ENCODE measurements at regions not wholly inside any gene's neighbourhood (a gene's known extent, or its start where the extent isn't known, plus 50 kb on each side); places are given as distances from the start of the nearest gene placed in this dataset.

- intact Hi-C loops (cut with micrococcal nuclease), result no loop called here
- DNase-seq, result no peak
- Histone ChIP-seq H3K4me1 (peaks cover 46% of the 10 kb centered on the region), H3K4me3 (no peak overlapping the region), H3K9me3 (replicated peaks) (no peaks in the 10 kb centered on the region), H3K27ac (replicated peaks) (peak overlapping the region; percentile 60), H3K36me3 (no peaks in the 10 kb centered on the region), H3K27me3 (ENCODE audit: low read depth) (no peaks in the 10 kb centered on the region)
- TF ChIP-seq, protein P1, sequence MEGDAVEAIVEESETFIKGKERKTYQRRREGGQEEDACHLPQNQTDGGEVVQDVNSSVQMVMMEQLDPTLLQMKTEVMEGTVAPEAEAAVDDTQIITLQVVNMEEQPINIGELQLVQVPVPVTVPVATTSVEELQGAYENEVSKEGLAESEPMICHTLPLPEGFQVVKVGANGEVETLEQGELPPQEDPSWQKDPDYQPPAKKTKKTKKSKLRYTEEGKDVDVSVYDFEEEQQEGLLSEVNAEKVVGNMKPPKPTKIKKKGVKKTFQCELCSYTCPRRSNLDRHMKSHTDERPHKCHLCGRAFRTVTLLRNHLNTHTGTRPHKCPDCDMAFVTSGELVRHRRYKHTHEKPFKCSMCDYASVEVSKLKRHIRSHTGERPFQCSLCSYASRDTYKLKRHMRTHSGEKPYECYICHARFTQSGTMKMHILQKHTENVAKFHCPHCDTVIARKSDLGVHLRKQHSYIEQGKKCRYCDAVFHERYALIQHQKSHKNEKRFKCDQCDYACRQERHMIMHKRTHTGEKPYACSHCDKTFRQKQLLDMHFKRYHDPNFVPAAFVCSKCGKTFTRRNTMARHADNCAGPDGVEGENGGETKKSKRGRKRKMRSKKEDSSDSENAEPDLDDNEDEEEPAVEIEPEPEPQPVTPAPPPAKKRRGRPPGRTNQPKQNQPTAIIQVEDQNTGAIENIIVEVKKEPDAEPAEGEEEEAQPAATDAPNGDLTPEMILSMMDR (IDR thresholded peaks at IDR 0.05; ENCODE audit: borderline replicate concordance), result no peak
Measured at GRCh38 chr3:187957165-187957581, 196.8 kb upstream of the LPP start.

GRCh38 chr3:187957582-187957981 lies 196.4 kb upstream of the LPP start:
- intact Hi-C loops (cut with micrococcal nuclease), result no loop called here
- Histone ChIP-seq H3K36me3 (no peaks in the 10 kb centered on the region), H3K4me3 (no peak overlapping the region), H3K27me3 (ENCODE audit: low read depth) (no peaks in the 10 kb centered on the region), H3K9me3 (replicated peaks) (no peaks in the 10 kb centered on the region), H3K27ac (replicated peaks) (peak overlapping the region; percentile 60), H3K4me1 (peaks cover 50% of the 10 kb centered on the region)
- DNase-seq, result no peak
- TF ChIP-seq, protein P1 (IDR thresholded peaks at IDR 0.05; ENCODE audit: borderline replicate concordance), result no peak

- no peak for DNase-seq
- Histone ChIP-seq H3K27me3 (ENCODE audit: low read depth) (no peaks in the 10 kb centered on the region), H3K9me3 (replicated peaks) (no peaks in the 10 kb centered on the region), H3K36me3 (no peaks in the 10 kb centered on the region), H3K27ac (replicated peaks) (peak overlapping the region; percentile 60), H3K4me3 (no peak overlapping the region), H3K4me1 (peaks cover 60% of the 10 kb centered on the region)
- intact Hi-C loops (cut with micrococcal nuclease), result no loop called here
- TF ChIP-seq, protein P1 (IDR thresholded peaks at IDR 0.05; ENCODE audit: borderline replicate concordance), result no peak
Measured at GRCh38 chr3:187958432-187959003, 195.4 kb upstream of the LPP start.

- intact Hi-C loops (cut with micrococcal nuclease), result no loop called here
- Histone ChIP-seq H3K27me3 (ENCODE audit: low read depth) (no peaks in the 10 kb centered on the region), H3K4me1 (peaks cover 55% of the 10 kb centered on the region), H3K27ac (replicated peaks) (no peak overlapping the region), H3K9me3 (replicated peaks) (no peaks in the 10 kb centered on the region), H3K36me3 (no peaks in the 10 kb centered on the region), H3K4me3 (no peak overlapping the region)
- no peak for DNase-seq
- TF ChIP-seq, protein P1 (IDR thresholded peaks at IDR 0.05; ENCODE audit: borderline replicate concordance), result no peak
Measured at GRCh38 chr3:187960820-187961219, 193.1 kb upstream of the LPP start.

- H3K4me3 ChIP-seq, result no peak overlapping the region
- intact Hi-C loops (cut with micrococcal nuclease), result no loop called here
- no peak for DNase-seq
- H3K27me3 ChIP-seq (ENCODE audit: low read depth), result no peaks in the 10 kb centered on the region
- no peaks in the 10 kb centered on the region for H3K9me3 ChIP-seq (replicated peaks)
- TF ChIP-seq, protein P1 (IDR thresholded peaks at IDR 0.05; ENCODE audit: borderline replicate concordance), result no peak
- no peaks in the 10 kb centered on the region for H3K36me3 ChIP-seq
- H3K4me1 ChIP-seq, result peaks cover 55% of the 10 kb centered on the region
- H3K27ac ChIP-seq (replicated peaks), result no peak overlapping the region
Measured at GRCh38 chr3:187961366-187961765, 192.6 kb upstream of the LPP start.

Data from left ventricle myocardium inferior (tissue), 1 donor.